Endothelial cell of umbilical vein (primary cell): ENCODE measurements at regions not wholly inside any gene's neighbourhood (a gene's known extent, or its start where the extent isn't known, plus 50 kb on each side); places are given as distances from the start of the nearest gene placed in this dataset.

Source experiments
- BruUV-seq: library from RNA; stranded (reverse); fragments of 400-500 nt; replicated peaks from 2 replicates; lab custom pipeline; 2021; lab: Mats Ljungman, UMichigan
- CTCF ChIA-PET: fragments of 300-600, 350-600 bp; sonication (Branson Sonifier 250); formaldehyde crosslinking; loops from one replicate; lab custom pipeline; 2021; ENCODE audit warnings: antibody characterized with exemption, inconsistent platforms; lab: Charles Lee
- POLR2A ChIA-PET: fragments of 300-600, 350-600 bp; sonication (Branson Sonifier 250); formaldehyde crosslinking; loops from one replicate; lab custom pipeline; 2021; ENCODE audit warnings: antibody characterized with exemption, inconsistent platforms; lab: Charles Lee
- DNase-seq: peaks from one replicate; pipeline ENCODE4 v3.0.0-alpha.2; 2011; ENCODE audit warnings: low read depth, low spot score
- FAIRE-seq: peaks from 2 replicates; lab custom pipeline; 2011; peaks lifted over from hg19 to GRCh38; lab: Jason Lieb, UNC
- H2AFZ ChIP-seq: 2 replicates; pipeline ENCODE4 v1.6.0; 2012; ENCODE audit warnings: low read depth, low read length, control low read depth, inconsistent platforms
- H3K27ac ChIP-seq: 2 replicates; pipeline ENCODE4 v1.5.1; 2011; ENCODE audit warnings: low read depth, mild to moderate bottlenecking, control low read depth, low read length, moderate library complexity; ENCODE audit not compliant: insufficient read depth
- H3K27me3 ChIP-seq, 2 experiments: 2 replicates each; pipeline versions ENCODE4 v1.6.0 to v1.6.1; 2011; ENCODE audit warnings: low read length in 2 of 2, mixed read lengths in 1 of 2; ENCODE audit not compliant: control insufficient read depth in 2 of 2, insufficient read depth in 2 of 2
- H3K36me3 ChIP-seq, 2 experiments: 2 replicates in 1 of 2; 3 replicates in 1 of 2; pipeline ENCODE4 v1.5.1; 2011; ENCODE audit warnings: low read length in 2 of 2, mild to moderate bottlenecking in 1 of 2, moderate library complexity in 1 of 2; ENCODE audit not compliant: control insufficient read depth in 2 of 2, insufficient read depth in 2 of 2; ENCODE audit errors: extremely low read depth in 1 of 2
- H3K4me1 ChIP-seq: 3 replicates; pipeline ENCODE4 v1.5.1; 2011; ENCODE audit warnings: mild to moderate bottlenecking, low read length; ENCODE audit not compliant: control insufficient read depth, insufficient read depth; ENCODE audit errors: extremely low read depth
- H3K4me2 ChIP-seq: 2 replicates; pipeline ENCODE4 v1.6.1; 2011; ENCODE audit warnings: low read length, control low read depth, mixed read lengths; ENCODE audit not compliant: insufficient read depth
- H3K4me3 ChIP-seq, 3 experiments: fragments of 200-600 bp in 1 of 3; sonication (generic), shearing (Covaris generic) in 1 of 3; replicated peaks in 1 of 3; 2 replicates each; pipeline ENCODE4 v1.5.1; 2011 to 2016; ENCODE audit warnings: control low read depth in 3 of 3, low read length in 3 of 3, mild to moderate bottlenecking in 2 of 3, inconsistent platforms in 1 of 3, low read depth in 1 of 3, moderate library complexity in 1 of 3; ENCODE audit not compliant: insufficient read depth in 1 of 3
- H3K79me2 ChIP-seq: 2 replicates; pipeline ENCODE4 v1.6.0; 2012; ENCODE audit warnings: low read length, inconsistent platforms; ENCODE audit not compliant: control insufficient read depth, insufficient read depth
- H3K9ac ChIP-seq: replicated peaks from 2 replicates; pipeline ENCODE3; 2011; ENCODE audit warnings: low read length, control low read depth; ENCODE audit not compliant: insufficient read depth; ENCODE audit errors: extremely low read depth
- H3K9me1 ChIP-seq: replicated peaks from 3 replicates; pipeline ENCODE4 v1.6.0; 2011; ENCODE audit warnings: mild to moderate bottlenecking, low read length; ENCODE audit not compliant: control insufficient read depth, insufficient read depth; ENCODE audit errors: extremely low read depth
- H3K9me3 ChIP-seq: replicated peaks from 2 replicates; pipeline ENCODE4 v1.5.1; 2012; ENCODE audit warnings: low read length, inconsistent platforms; ENCODE audit not compliant: control insufficient read depth, insufficient read depth
- H4K20me1 ChIP-seq: replicated peaks from 2 replicates; pipeline ENCODE3; 2011; ENCODE audit warnings: mild to moderate bottlenecking, low read length; ENCODE audit not compliant: control insufficient read depth, insufficient read depth; ENCODE audit errors: extremely low read depth
- CTCF ChIP-seq, 2 donors: IDR thresholded peaks; 1 replicate in 1 of 2; 2 replicates in 1 of 2; pipeline ENCODE4 v1.5.1; 2011; ENCODE audit warnings: low read length in 2 of 2, mild to moderate bottlenecking in 2 of 2, moderate library complexity in 2 of 2, control low read depth in 1 of 2, inconsistent platforms in 1 of 2, low read depth in 1 of 2; ENCODE audit not compliant: insufficient read depth in 1 of 2; ENCODE audit errors: extremely low read depth in 1 of 2
- EZH2 ChIP-seq: IDR thresholded peaks from 2 replicates; pipeline ENCODE4 v1.6.1; 2012; ENCODE audit warnings: borderline replicate concordance, low read depth, mild to moderate bottlenecking, moderate library complexity, low read length, inconsistent platforms; ENCODE audit not compliant: severe bottlenecking
- FOS ChIP-seq: IDR thresholded peaks from 2 replicates; pipeline ENCODE4 v1.6.1; 2011; ENCODE audit warnings: mild to moderate bottlenecking, low read length, moderate library complexity, borderline replicate concordance; ENCODE audit not compliant: insufficient read depth
- GATA2 ChIP-seq: IDR thresholded peaks from 2 replicates; pipeline ENCODE4 v1.7.0; 2011; ENCODE audit warnings: low read depth, mild to moderate bottlenecking, moderate library complexity, mixed read lengths, low read length; ENCODE audit not compliant: insufficient read length, insufficient read depth
- JUN ChIP-seq: IDR thresholded peaks from 2 replicates; pipeline ENCODE4 v1.6.1; 2011; ENCODE audit warnings: borderline replicate concordance, low read depth; ENCODE audit not compliant: insufficient read length, insufficient read depth
- MAX ChIP-seq: IDR thresholded peaks from 2 replicates; pipeline ENCODE4 v1.6.1; 2011; ENCODE audit not compliant: insufficient read depth, insufficient read length
- MYC ChIP-seq: IDR thresholded peaks from one replicate; pipeline ENCODE4 v1.6.1; 2011; ENCODE audit warnings: mild to moderate bottlenecking, low read depth, low read length
- POLR2A ChIP-seq: IDR thresholded peaks from 2 replicates; pipeline ENCODE4 v1.6.1; 2012; ENCODE audit warnings: low read depth, mild to moderate bottlenecking, control low read depth, low read length
- POLR2AphosphoS5 ChIP-seq: IDR thresholded peaks from 2 replicates; pipeline ENCODE4 v1.6.1; 2012; ENCODE audit warnings: low read depth, mild to moderate bottlenecking, control low read depth, low read length, moderate library complexity; ENCODE audit not compliant: insufficient read depth
- dilution Hi-C: fragments of 300-500 bp; cut with MboI; formaldehyde crosslinking; loops from one replicate; pipeline ENCODE4 v1.15.0; 2019; ENCODE audit warnings: low sequenced_read_pairs; ENCODE audit not compliant: extremely low pct_ligation_motif_present
- intact Hi-C: fragments of 100-400 bp; cut with micrococcal nuclease; formaldehyde crosslinking; loops from one replicate; pipeline ENCODE4 v1.10.0; 2022

- intact Hi-C loops = no loop called here
- H4K20me1 ChIP-seq = no peaks in the 10 kb centered on the region
- CTCF ChIA-PET = no interaction called here
- dilution Hi-C loops = no loop called here
- POLR2A ChIA-PET = no interaction called here
- no peak overlapping the region for H3K27ac ChIP-seq
- TF ChIP-seq POLR2A (no peak), CTCF (IDR thresholded peaks at IDR 0.05; ENCODE audit: extremely low read depth in 1 of 2, insufficient read depth in 1 of 2, low read depth in 1 of 2, low read length in 2 of 2) (no peak), FOS (no peak), GATA2 (no peak), EZH2 (no peak), POLR2AphosphoS5 (no peak), JUN (no peak), MAX (no peak), MYC (no peak)
- no peaks in the 10 kb centered on the region for H3K4me1 ChIP-seq
- no peak for DNase-seq
- no TSS peak for BruUV-seq
- no peaks in the 10 kb centered on the region for H3K9me3 ChIP-seq
- no peak for FAIRE-seq
- H3K4me2 ChIP-seq = no peak overlapping the region
- H3K9me1 ChIP-seq = no peaks in the 10 kb centered on the region
- no peak overlapping the region for H3K9ac ChIP-seq
- no peaks in the 10 kb centered on the region for H3K79me2 ChIP-seq
- H3K36me3 ChIP-seq = no peaks in the 10 kb centered on the region
- H2AFZ ChIP-seq = no peak overlapping the region
- H3K27me3 ChIP-seq = no peaks in the 10 kb centered on the region
- no peak overlapping the region for H3K4me3 ChIP-seq
Measured at GRCh38 chr3:59528251-59528650, 478.4 kb upstream of the CFAP20DC start.
